GM18868 (cell line): ENCODE measurements at regions not wholly inside any gene's neighbourhood (a gene's known extent, or its start where the extent isn't known, plus 50 kb on each side); places are given as distances from the start of the nearest gene placed in this dataset.

ENCODE experiments used
- ATAC-seq: cut with Tn5 transposase; IDR thresholded peaks from one replicate; pipeline ENCODE4 v1.9.1; 2021; ENCODE audit warnings: mild to moderate bottlenecking, moderate library complexity; ENCODE audit not compliant: unreplicated experiment

GRCh38 chr16:6343157-6343556 lies 989.5 kb upstream of the RBFOX1 start:
- no peak for ATAC-seq

GRCh38 chr16:6341981-6342380 lies 990.7 kb upstream of the RBFOX1 start:
- no peak for ATAC-seq

DNA sequence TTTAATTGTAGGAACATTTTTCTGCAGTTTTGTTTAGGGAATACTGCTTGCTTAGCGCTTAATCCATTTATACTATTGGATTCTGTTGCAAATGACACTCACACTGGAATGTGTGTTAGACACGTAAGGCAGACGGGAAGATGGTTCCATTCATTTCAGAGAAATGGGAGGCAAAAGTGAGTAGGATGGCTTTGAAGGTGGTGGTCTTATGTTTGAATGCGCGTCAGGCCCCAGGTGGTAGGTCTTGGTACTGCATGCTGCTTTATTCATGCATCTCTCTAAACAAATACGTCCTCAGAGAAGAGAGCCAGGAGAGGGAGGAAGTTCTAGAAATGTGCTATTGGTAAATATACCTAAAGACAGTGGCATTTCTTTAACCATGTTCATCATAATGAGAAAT lies 997.6 kb upstream of the RBFOX1 start:
- no peak for ATAC-seq

DNA sequence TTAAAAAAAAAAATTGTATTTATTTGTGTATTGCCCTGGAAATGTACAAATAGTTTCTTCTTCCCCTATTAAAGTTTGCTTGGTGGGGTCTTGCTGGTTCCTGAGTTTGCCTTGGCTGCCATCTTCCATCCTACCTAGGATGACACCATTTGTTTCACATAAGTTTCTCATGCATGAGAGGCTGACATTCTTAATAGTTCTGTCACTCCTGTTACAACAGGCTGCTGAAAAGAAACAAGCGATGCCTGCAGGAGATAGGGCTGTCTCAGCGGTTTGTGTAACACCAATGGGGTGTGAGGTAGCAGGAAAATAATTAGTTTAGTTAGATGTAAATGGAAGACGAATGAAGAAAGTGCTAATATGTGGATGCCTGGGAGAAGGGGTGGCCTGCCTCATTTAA lies 1000.9 kb upstream of the RBFOX1 start:
- ATAC-seq: no peak

DNA sequence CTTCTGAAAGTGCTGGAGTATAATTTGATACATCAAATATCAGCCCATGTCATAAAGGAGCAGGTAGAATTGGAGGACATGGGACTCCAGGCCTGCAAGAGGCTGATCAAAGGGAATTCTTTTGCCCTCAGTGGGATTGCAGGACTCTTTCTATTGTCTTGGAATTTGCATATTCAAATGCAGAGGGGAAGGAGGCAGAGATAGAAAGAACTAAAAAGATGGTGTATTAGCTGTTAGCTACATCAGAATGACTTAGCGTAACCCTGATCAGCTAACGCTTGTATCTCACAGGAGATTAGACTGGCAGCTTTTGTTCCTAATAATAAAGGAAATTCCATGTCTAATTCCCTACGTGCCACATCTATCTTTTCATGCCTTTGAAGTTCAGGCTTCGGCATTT lies 1014.7 kb upstream of the RBFOX1 start:
- no peak for ATAC-seq

- ATAC-seq: no peak
These were observed 1023.4 kb upstream of the RBFOX1 start for GRCh38 chr16:6309271-6309670.

- ATAC-seq: no peak
These were observed 1024.5 kb upstream of the RBFOX1 start for GRCh38 chr16:6308176-6308575.

DNA sequence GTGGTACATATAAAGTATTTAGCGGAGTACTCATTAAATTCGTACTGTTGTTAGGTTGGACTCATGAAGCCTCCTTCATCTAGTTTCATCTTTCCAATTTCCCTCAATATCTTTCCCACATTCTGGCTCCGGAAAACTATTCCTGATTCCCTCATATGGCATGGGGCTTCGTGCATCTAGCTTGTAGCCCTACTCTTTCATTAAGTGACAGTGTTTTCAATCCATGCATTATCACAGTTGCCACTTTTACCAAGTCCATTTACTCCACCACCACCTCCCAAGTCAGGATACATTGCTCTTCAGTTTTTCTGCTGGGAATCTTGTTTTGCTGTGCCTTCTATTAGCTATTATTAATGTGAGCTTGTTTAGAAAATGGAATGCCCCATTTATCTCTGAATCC lies 1032.1 kb upstream of the RBFOX1 start:
- no peak for ATAC-seq

- no peak for ATAC-seq
These were observed 1034.8 kb upstream of the RBFOX1 start for GRCh38 chr16:6297666-6298410.

DNA sequence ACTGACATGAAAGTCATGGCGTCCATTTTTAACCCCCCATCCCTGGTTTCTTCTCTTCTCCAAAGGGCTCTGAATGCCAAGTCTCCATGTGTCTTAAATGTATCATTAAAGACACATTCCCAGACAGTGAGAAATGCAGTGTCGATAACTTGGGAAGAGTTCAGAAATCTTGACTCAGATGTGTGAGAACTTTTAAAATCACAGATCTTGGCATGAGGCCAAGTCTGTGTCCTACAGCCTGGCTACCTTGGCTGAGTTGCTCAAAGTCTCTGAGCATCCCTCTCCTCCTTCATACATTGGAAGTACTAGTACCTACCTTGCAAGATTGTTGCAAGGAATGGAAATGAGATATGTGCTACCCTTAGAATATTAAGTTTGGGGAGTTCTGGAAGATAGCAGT lies 1046.5 kb upstream of the RBFOX1 start:
- ATAC-seq: no peak

GRCh38 chr16:6284731-6285130 lies 1047.9 kb upstream of the RBFOX1 start:
- ATAC-seq: no peak

GRCh38 chr16:6281994-6282393 lies 1050.7 kb upstream of the RBFOX1 start:
- no peak for ATAC-seq

DNA sequence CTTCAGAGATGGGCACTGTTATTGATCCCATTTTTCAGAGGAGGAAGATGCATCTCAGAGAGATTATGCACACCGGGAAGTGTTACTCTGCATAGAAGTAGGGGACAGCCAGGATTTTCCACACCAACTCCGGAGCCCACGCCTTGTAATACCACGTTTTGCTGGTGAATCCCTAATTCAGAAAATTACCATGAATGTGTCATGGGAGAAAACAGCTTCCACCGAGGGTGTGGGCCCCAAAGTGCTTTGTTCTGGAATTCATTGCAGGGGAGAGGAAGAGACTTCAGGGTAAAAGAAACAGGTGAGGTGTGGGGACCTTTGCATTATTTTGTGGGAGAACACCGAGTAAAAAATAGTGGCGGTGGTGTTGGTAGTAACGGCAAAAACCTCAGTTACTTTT lies 1051.4 kb upstream of the RBFOX1 start:
- no peak for ATAC-seq

GRCh38 chr16:6280055-6280454 lies 1052.6 kb upstream of the RBFOX1 start:
- no peak for ATAC-seq

DNA sequence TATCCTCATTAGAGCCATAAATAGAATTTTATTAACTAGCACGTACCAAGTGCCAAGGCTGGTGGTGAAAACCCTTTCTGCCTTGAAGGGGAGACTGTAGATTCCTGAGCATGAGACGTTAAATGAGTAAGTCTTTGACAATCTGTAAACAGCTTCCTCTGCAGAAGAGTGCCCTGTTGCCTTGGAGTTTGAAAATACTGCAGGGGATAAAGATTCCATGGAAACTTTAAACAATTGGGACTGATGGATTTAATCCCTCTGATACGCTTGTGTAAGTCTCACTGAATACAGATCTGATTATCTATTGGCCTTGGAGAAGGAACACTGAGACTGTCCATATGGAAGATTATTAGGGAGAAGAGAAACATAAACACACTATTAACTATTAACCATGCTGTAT lies 1053.4 kb upstream of the RBFOX1 start:
- ATAC-seq: no peak

DNA sequence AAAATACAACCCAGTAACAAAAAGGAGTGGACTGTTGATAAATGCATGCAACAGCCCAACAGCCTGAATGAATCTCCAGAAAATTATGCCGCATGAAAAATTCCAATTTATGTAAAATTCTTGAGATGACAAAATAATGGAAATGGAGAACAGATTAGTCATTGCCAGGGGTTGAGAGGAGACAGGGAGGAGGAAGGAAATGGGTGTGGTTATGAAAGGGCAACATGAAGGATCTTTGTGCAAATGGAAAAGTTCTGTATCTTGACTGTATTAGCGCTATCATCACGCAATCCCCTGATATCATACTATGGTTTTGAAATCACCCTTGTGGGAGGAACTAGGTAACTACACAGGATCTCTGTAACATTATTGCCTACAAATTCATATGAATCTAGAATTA lies 1058.3 kb upstream of the RBFOX1 start:
- ATAC-seq: no peak

- no peak for ATAC-seq
These were observed 1065.0 kb upstream of the RBFOX1 start for GRCh38 chr16:6267682-6268081.

DNA sequence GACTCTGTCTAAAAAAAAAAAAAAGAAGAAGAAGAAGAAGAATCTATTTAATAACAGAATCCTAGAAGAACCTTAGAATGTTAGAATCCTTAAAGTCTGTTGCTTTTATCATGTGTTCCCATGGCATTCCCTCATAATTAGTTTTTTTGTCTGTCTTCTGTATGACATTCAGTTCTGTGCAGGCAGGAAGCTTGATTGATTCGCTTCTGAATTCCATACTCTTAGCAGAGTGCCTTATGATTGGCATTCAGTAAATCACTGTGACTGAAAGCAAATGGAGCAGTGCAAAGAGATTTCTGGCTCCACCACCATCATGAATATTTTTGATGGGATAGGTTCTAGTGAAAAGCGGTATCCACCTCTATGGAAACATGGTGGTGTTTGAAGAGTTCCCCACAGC lies 1065.9 kb upstream of the RBFOX1 start:
- no peak for ATAC-seq

DNA sequence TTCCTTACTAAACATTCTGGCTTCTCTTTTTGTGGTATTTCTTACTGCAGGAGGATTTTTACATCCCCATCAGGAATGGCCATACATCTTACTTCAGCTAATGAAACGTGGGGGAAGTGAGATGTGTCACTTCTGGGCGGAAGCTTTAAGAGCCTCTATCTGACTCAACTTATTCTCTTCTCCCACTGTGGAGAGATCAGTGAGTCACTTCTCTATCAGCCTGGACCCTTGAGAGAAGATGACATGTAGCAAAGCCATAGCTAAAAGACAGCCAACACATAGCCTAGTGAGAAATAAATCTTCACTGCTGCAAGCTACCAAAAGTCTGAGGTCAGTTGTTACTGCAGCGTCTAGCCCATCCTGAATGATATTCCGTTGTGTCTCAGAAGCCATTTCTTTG lies 1066.7 kb upstream of the RBFOX1 start:
- no peak for ATAC-seq

DNA sequence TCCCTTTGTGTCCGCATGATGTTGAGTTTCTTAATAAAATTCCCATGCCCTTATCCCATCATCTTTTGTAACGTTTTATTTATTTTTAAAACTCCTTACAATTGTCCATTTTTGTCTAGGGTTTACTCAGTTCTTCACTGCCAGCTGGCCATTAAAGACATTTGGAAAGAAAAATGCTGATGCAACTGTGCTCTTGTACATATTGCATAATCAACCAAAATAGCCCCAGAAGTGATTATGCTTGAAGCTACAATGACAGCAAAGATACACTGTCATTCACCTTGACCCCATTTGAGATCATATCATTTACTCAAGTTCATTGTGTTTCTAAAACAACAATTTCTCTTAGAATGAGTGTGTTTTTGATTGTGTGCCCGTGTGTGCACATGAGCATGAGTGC lies 1074.6 kb upstream of the RBFOX1 start:
- ATAC-seq: no peak

DNA sequence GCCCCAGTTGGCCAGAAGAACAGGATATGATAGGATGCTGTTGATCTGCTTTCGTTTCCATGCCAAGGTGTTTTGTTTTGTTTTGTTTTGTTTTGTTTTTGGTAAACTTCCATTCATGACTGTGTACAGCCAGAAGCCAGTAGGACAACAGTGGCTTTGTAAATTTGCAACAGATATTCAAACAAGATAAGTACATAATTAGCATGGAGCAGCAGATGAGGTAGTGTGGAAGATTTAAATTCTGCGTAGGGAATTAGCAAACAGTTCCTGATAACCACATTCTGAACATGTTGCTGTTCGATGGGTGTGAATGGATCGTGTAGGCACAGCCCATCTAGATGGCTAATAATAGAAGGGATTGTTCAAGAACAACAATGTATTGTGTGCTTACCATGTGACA lies 1080.1 kb upstream of the RBFOX1 start:
- no peak for ATAC-seq

DNA sequence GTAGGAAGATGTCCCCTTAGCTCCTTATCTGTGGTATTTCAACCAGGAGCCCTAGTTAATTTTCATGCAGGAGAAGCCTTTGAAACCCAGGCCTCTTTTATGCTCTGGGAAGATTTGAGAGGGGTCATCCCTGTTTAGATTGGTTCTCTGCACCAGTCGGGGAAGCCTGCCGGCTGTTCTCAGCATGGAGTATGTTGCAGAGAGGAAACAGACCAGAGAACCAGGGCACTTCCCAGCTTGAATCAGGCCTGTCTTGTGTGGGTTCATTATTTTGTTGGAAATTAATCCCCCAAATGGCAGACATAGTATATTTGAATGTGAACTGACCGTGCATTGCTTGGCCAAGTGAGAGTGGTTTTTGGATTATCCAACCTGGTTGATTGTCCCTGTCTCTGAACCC lies 1082.1 kb upstream of the RBFOX1 start:
- ATAC-seq: no peak

DNA sequence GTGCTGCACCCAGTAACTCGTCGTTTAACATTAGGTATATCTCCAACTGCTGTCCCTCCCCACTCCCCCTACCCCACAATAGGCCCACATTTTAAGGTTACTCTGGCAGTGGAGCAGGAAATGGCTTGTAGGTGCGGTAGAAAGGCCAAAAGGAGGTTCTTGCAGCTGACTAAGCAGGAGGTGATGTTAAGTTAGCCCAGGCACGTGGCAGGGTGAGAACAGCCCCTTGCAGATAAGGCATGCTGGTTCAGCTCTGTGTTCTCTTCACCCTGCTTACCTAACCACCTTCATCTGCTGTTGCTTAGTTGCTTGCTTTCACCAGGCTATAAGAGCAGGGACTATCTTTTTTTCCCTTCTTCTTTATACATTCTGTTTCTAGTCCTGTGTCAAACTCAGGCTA lies 1082.8 kb upstream of the RBFOX1 start:
- no peak for ATAC-seq
